HG02870 (cell line): ENCODE measurements at regions not wholly inside any gene's neighbourhood (a gene's known extent, or its start where the extent isn't known, plus 50 kb on each side); places are given as distances from the start of the nearest gene placed in this dataset.
"Not testable (repeated sequence)": the region's sequence is repeated elsewhere in the genome, so short reads cannot be mapped to it uniquely, and the experiment has no call there.

Source experiments
- ATAC-seq: cut with Tn5 transposase; IDR thresholded peaks from one replicate; pipeline ENCODE4 v1.9.1; 2021; ENCODE audit warnings: mild to moderate bottlenecking, moderate library complexity; ENCODE audit not compliant: unreplicated experiment

GRCh38 chr3:110957247-110958025 is 114.2 kb upstream of the NECTIN3 start:
- ATAC-seq: no peak

- ATAC-seq: no peak
These were observed 113.1 kb upstream of the NECTIN3 start for GRCh38 chr3:110958313-110959147.

- ATAC-seq: no peak
These were observed 105.6 kb upstream of the NECTIN3 start for GRCh38 chr3:110965976-110966375.

GRCh38 chr3:110966966-110967663 is 104.5 kb upstream of the NECTIN3 start:
- no peak for ATAC-seq

GRCh38 chr3:110968076-110968475 is 103.5 kb upstream of the NECTIN3 start:
- ATAC-seq: no peak

- no peak for ATAC-seq
These were observed 102.1 kb upstream of the NECTIN3 start for GRCh38 chr3:110969229-110970211.

GRCh38 chr3:110971010-110971601 is 100.5 kb upstream of the NECTIN3 start:
- no peak for ATAC-seq

GRCh38 chr3:110973263-110973895 is 98.2 kb upstream of the NECTIN3 start:
- no peak for ATAC-seq

GRCh38 chr3:110974902-110975301 is 96.7 kb upstream of the NECTIN3 start:
- no peak for ATAC-seq

GRCh38 chr3:110984456-110985250 is 87.0 kb upstream of the NECTIN3 start:
- ATAC-seq: no peak

GRCh38 chr3:110989446-110989845 is 82.2 kb upstream of the NECTIN3 start:
- no peak for ATAC-seq

GRCh38 chr3:110995461-110996231 is 76.0 kb upstream of the NECTIN3 start:
- no peak for ATAC-seq

GRCh38 chr3:110998766-110999165 is 72.8 kb upstream of the NECTIN3 start:
- not testable (repeated sequence) for ATAC-seq

GRCh38 chr3:111006485-111006884 is 65.1 kb upstream of the NECTIN3 start:
- not testable (repeated sequence) for ATAC-seq

- ATAC-seq: no peak
These were observed 59.0 kb upstream of the NECTIN3 start for GRCh38 chr3:111012388-111013248.
